ENCODE measurements at regions not wholly inside any gene's neighbourhood (a gene's known extent, or its start where the extent isn't known, plus 50 kb on each side); places are given as distances from the start of the nearest gene placed in this dataset.

- DNase-seq (ENCODE audit: low spot score) (peak; percentile 20), ATAC-seq (no peak)
- CTCF ChIA-PET: interaction anchor here (1.1 kb wide), 1 partner anchor 13 kb away, joined by 3 read pairs; no protein-coding TSS in a partner anchor
- peaks cover 12% of the 10 kb centered on the region for H3K9me3 Mint-ChIP-seq
- no peaks in the 10 kb centered on the region for H3K36me3 Mint-ChIP-seq
- no peaks in the 10 kb centered on the region for H3K4me1 Mint-ChIP-seq
- TF ChIP-seq GABPB1 (CRISPR knock-in tag; IDR thresholded peaks at IDR 0.05) (no peak), FOXP4 (CRISPR knock-in tag; IDR thresholded peaks at IDR 0.05) (no peak), PRRX2 (CRISPR knock-in tag; IDR thresholded peaks at IDR 0.05) (no peak), ZBTB21 (CRISPR knock-in tag; IDR thresholded peaks at IDR 0.05; ENCODE audit: borderline replicate concordance) (no peak), ZNF232 (CRISPR knock-in tag; IDR thresholded peaks at IDR 0.05) (no peak), CREM (CRISPR knock-in tag; IDR thresholded peaks at IDR 0.05) (no peak), CBFB (CRISPR knock-in tag; IDR thresholded peaks at IDR 0.05; ENCODE audit: low read depth) (no peak), JAZF1 (CRISPR knock-in tag; IDR thresholded peaks at IDR 0.05) (no peak), RORB (CRISPR knock-in tag; IDR thresholded peaks at IDR 0.05) (no peak), TP53 (CRISPR knock-in tag; IDR thresholded peaks at IDR 0.05) (no peak), FOXJ3 (CRISPR knock-in tag; IDR thresholded peaks at IDR 0.05; ENCODE audit: borderline replicate concordance) (no peak), NR1H2 (CRISPR knock-in tag; IDR thresholded peaks at IDR 0.05) (no peak)
- TF ChIP-seq, protein P1, sequence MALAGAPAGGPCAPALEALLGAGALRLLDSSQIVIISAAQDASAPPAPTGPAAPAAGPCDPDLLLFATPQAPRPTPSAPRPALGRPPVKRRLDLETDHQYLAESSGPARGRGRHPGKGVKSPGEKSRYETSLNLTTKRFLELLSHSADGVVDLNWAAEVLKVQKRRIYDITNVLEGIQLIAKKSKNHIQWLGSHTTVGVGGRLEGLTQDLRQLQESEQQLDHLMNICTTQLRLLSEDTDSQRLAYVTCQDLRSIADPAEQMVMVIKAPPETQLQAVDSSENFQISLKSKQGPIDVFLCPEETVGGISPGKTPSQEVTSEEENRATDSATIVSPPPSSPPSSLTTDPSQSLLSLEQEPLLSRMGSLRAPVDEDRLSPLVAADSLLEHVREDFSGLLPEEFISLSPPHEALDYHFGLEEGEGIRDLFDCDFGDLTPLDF (CRISPR knock-in tag; IDR thresholded peaks at IDR 0.05): no peak
- TF ChIP-seq, protein P2, sequence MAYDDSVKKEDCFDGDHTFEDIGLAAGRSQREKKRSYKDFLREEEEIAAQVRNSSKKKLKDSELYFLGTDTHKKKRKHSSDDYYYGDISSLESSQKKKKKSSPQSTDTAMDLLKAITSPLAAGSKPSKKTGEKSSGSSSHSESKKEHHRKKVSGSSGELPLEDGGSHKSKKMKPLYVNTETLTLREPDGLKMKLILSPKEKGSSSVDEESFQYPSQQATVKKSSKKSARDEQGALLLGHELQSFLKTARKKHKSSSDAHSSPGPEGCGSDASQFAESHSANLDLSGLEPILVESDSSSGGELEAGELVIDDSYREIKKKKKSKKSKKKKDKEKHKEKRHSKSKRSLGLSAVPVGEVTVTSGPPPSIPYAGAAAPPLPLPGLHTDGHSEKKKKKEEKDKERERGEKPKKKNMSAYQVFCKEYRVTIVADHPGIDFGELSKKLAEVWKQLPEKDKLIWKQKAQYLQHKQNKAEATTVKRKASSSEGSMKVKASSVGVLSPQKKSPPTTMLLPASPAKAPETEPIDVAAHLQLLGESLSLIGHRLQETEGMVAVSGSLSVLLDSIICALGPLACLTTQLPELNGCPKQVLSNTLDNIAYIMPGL (CRISPR knock-in tag; IDR thresholded peaks at IDR 0.05): no peak
- TF ChIP-seq, protein P3, sequence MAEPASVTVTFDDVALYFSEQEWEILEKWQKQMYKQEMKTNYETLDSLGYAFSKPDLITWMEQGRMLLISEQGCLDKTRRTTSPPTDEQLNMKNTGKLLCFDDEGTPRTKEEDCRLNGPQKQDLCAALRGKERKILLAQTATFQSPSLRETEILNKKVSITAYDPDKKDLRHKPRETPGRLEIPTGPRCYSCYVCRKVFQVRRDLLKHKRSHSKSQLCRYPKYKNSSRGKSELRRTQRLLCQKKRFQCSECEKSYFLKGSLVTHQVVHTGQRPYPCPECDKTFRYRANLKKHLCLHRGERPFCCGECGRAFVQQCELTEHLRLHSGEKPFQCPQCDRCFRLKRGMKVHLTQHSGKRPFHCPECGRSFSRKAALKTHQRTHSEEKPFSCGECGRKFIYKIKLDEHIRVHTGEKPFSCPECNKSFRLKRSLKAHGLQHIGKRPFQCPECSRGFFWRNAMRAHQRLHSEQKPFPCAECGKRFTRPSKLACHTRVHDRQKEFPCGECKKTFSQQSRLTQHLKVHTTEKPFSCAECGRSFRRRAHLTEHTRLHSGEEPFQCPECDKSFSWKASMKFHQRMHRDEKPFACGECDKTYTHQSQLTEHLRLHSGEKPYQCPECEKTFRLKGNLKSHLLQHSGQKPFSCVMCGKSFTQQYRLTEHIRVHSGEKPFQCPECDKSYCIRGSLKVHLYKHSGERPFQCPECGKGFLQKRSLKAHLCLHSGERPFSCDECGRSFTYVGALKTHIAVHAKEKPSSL (CRISPR knock-in tag; conservative IDR thresholded peaks at IDR 0.05): no peak
- TF ChIP-seq, protein P4, sequence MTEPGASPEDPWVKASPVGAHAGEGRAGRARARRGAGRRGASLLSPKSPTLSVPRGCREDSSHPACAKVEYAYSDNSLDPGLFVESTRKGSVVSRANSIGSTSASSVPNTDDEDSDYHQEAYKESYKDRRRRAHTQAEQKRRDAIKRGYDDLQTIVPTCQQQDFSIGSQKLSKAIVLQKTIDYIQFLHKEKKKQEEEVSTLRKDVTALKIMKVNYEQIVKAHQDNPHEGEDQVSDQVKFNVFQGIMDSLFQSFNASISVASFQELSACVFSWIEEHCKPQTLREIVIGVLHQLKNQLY (CRISPR knock-in tag; IDR thresholded peaks at IDR 0.05): no peak
- POLR2A ChIA-PET: no interaction called here
- no peaks in the 10 kb centered on the region; the same call in 1 of the 2 replicates for H3K27me3 Mint-ChIP-seq (ENCODE audit: low read depth)
- H3K27ac Mint-ChIP-seq: no peak overlapping the region
- no peak overlapping the region for H3K4me3 Mint-ChIP-seq
Observed at GRCh38 chr10:111233439-111233838, 156.6 kb downstream of the ADRA2A start.

DNA sequence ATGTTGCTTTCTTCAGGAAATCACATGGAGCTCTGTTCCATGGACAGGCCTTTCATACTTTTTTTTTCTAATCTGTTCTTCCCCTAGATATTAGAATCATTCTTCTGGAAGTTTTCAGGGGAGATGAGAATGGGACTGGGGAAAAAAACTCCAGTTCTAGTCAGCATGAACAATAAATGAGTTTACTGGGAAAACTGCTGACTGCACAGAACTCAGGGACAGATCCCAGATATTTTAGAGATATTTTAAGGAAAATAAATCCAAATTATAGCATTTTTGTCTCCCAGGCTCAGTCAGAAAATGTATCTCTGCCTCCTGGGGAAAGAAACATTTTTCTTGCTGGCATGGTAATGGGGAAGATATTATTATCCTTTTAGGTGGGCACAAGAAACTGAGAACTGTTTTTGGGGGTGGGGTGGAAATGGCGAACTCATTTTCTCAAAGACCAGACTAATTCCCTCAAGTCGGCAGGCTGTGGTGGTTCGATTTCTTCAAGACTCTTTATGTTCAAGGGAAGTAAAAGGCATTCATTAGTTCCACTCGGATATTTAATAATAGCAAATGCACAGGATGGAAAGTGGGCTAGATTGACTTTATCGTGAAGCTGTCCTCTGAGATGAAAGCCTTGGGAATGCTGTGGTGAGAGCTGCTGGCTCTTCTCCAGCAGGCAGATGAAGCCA, 157.5 kb downstream of the ADRA2A start:
- Mint-ChIP-seq H3K9me3 (peaks cover 6% of the 10 kb centered on the region), H3K27ac (no peak overlapping the region), H3K36me3 (no peaks in the 10 kb centered on the region), H3K27me3 (ENCODE audit: low read depth) (no peaks in the 10 kb centered on the region; the same call in 1 of the 2 replicates), H3K4me1 (no peaks in the 10 kb centered on the region), H3K4me3 (no peak overlapping the region)
- TF ChIP-seq, protein P4 (CRISPR knock-in tag; IDR thresholded peaks at IDR 0.05): no peak
- TF ChIP-seq, protein P5, sequence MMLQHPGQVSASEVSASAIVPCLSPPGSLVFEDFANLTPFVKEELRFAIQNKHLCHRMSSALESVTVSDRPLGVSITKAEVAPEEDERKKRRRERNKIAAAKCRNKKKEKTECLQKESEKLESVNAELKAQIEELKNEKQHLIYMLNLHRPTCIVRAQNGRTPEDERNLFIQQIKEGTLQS (CRISPR knock-in tag; conservative IDR thresholded peaks at IDR 0.05): no peak
- no peak for TF ChIP-seq NFE2L1 (CRISPR knock-in tag; IDR thresholded peaks at IDR 0.05)
- no peak for TF ChIP-seq NR3C1 (CRISPR knock-in tag; conservative IDR thresholded peaks at IDR 0.05; ENCODE audit: low read depth)
- TF ChIP-seq NFYB (CRISPR knock-in tag; conservative IDR thresholded peaks at IDR 0.05; ENCODE audit: low read depth): no peak
- TF ChIP-seq ESRRA (CRISPR knock-in tag; IDR thresholded peaks at IDR 0.05; ENCODE audit: borderline replicate concordance): no peak
- DNase-seq (ENCODE audit: low spot score) (no peak), ATAC-seq (no peak)
- CTCF ChIA-PET: interaction anchor here (1.1 kb wide), 1 partner anchor 14 kb away, joined by 3 read pairs; no protein-coding TSS in a partner anchor
- POLR2A ChIA-PET: no interaction called here

All from WTC11 (cell line).